GM13977 (cell line): ENCODE measurements at regions not wholly inside any gene's neighbourhood (a gene's known extent, or its start where the extent isn't known, plus 50 kb on each side); places are given as distances from the start of the nearest gene placed in this dataset.

Experiments used
- DNase-seq: peaks from one replicate; pipeline ENCODE4 v3.0.0; 2012; ENCODE audit warnings: low spot score
- in situ Hi-C: fragments of 300-500 bp; cut with MboI; formaldehyde crosslinking; loops from one replicate; pipeline ENCODE4 v1.12.0; 2022; ENCODE audit warnings: low sequenced_read_pairs, low pct_unique_long_range_greater_than_20kb, mixed read lengths, inconsistent platforms; ENCODE audit not compliant: unreplicated experiment
- TF ChIP-seq, protein P1 (sequence below): IDR thresholded peaks from 2 replicates; pipeline ENCODE4 v1.5.1; 2012; ENCODE audit warnings: mild to moderate bottlenecking, control low read depth; ENCODE audit not compliant: insufficient read depth; ENCODE audit errors: extremely low read depth, missing control alignments

DNA sequence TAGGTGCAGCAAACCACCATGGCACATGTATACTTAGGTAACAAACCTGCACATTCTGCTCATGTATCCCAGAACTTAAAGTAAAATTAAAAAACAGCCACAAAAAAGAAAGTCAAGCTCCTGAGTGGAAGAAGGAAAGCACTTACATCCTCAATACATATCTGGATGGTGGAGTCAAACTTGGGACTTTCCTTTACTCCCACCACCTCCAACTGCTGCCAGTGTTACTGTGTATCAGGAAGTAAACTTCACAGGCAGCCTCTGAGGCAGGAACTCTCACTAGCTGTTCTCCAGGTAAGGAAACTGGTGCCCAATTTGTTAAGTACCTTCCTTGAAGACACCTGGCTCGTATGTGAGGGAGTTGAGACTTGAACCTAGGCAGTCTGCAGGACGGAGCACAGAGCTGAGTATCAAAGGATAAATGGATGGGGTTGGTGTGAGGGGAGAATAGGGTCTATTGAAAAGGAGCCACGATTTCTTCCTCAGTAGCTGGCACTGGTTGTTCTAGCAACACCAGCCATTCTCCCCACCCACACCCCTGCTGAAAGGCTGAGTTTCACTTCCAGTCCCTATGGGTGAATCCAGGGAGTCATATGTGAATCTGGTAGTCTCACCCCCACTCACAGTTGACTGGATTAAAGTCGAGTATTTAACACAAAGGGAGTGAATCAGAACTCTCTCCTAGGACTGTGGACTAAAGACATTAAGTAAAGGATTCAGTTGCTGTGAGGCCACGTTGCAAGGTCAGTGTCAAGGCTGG, 50.0 kb upstream of the GPR39 start:
- in situ Hi-C loops: no loop called here
- no peak for DNase-seq
- TF ChIP-seq, protein P1, sequence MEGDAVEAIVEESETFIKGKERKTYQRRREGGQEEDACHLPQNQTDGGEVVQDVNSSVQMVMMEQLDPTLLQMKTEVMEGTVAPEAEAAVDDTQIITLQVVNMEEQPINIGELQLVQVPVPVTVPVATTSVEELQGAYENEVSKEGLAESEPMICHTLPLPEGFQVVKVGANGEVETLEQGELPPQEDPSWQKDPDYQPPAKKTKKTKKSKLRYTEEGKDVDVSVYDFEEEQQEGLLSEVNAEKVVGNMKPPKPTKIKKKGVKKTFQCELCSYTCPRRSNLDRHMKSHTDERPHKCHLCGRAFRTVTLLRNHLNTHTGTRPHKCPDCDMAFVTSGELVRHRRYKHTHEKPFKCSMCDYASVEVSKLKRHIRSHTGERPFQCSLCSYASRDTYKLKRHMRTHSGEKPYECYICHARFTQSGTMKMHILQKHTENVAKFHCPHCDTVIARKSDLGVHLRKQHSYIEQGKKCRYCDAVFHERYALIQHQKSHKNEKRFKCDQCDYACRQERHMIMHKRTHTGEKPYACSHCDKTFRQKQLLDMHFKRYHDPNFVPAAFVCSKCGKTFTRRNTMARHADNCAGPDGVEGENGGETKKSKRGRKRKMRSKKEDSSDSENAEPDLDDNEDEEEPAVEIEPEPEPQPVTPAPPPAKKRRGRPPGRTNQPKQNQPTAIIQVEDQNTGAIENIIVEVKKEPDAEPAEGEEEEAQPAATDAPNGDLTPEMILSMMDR: no peak
